Esophagus muscularis mucosa (tissue), 3 donors: ENCODE measurements at regions not wholly inside any gene's neighbourhood (a gene's known extent, or its start where the extent isn't known, plus 50 kb on each side); places are given as distances from the start of the nearest gene placed in this dataset.

Source experiments
- CTCF ChIP-seq, 3 experiments: fragments of 200-600 bp in 2 of 3; fragments of 450-650 bp in 1 of 3; sonication (generic) in 2 of 3; IDR thresholded peaks; one replicate each; pipeline ENCODE4 v1.5.1; 2017 to 2019; ENCODE audit warnings: antibody characterized with exemption in 3 of 3, mild to moderate bottlenecking in 2 of 3, moderate library complexity in 1 of 3
- POLR2A ChIP-seq: fragments of 450-650 bp; IDR thresholded peaks from one replicate; pipeline ENCODE4 v1.6.1; 2017; ENCODE audit warnings: antibody characterized with exemption, moderate library complexity, mild to moderate bottlenecking, low read depth

GRCh38 chr1:207963427-207964194 is 52.7 kb upstream of the CD34 start:
- peak in 2 of 3 experiments; percentile 100 for TF ChIP-seq CTCF (IDR thresholded peaks at IDR 0.05)
- TF ChIP-seq POLR2A = peak; percentile 81
